ENCODE measurements at regions not wholly inside any gene's neighbourhood (a gene's known extent, or its start where the extent isn't known, plus 50 kb on each side); places are given as distances from the start of the nearest gene placed in this dataset.

DNA sequence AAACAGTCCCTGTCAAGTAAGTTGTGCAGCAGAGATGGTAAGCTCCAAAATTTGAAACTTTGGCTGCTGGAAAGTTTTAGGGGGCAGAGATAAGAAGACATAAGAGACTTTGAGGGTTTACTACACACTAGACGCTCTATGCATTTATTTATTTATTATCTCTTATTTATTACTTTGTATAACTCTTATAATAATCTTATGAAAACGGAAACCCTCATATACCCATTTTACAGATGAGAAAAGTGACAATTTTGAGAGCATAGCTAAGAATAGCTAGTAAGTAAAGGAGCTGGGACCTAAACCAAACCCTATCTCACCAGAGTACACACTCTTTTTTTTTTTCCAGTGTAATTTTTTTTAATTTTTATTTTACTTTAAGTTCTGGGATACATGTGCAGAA lies 112.8 kb upstream of the PKDCC start:
- Mint-ChIP-seq H3K9me3 (ENCODE audit: unreplicated experiment) (no peaks in the 10 kb centered on the region), H3K4me1 (ENCODE audit: unreplicated experiment) (peaks cover 86% of the 10 kb centered on the region), H3K27me3 (ENCODE audit: unreplicated experiment) (no peaks in the 10 kb centered on the region), H3K27ac (ENCODE audit: unreplicated experiment) (peak overlapping the region; percentile 93), H3K4me3 (ENCODE audit: unreplicated experiment) (no peak overlapping the region), H3K36me3 (ENCODE audit: unreplicated experiment) (no peaks in the 10 kb centered on the region)
- TF ChIP-seq, protein P1, sequence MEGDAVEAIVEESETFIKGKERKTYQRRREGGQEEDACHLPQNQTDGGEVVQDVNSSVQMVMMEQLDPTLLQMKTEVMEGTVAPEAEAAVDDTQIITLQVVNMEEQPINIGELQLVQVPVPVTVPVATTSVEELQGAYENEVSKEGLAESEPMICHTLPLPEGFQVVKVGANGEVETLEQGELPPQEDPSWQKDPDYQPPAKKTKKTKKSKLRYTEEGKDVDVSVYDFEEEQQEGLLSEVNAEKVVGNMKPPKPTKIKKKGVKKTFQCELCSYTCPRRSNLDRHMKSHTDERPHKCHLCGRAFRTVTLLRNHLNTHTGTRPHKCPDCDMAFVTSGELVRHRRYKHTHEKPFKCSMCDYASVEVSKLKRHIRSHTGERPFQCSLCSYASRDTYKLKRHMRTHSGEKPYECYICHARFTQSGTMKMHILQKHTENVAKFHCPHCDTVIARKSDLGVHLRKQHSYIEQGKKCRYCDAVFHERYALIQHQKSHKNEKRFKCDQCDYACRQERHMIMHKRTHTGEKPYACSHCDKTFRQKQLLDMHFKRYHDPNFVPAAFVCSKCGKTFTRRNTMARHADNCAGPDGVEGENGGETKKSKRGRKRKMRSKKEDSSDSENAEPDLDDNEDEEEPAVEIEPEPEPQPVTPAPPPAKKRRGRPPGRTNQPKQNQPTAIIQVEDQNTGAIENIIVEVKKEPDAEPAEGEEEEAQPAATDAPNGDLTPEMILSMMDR (IDR thresholded peaks at IDR 0.05): no peak
- no peak for DNase-seq (ENCODE audit: extremely low spot score, unreplicated experiment)

GRCh38 chr2:41935825-41936224 lies 112.0 kb upstream of the PKDCC start:
- no peaks in the 10 kb centered on the region for H3K9me3 Mint-ChIP-seq (ENCODE audit: unreplicated experiment)
- no peak overlapping the region for H3K4me3 Mint-ChIP-seq (ENCODE audit: unreplicated experiment)
- H3K27ac Mint-ChIP-seq (ENCODE audit: unreplicated experiment): peak overlapping the region; percentile 70
- H3K27me3 Mint-ChIP-seq (ENCODE audit: unreplicated experiment): no peaks in the 10 kb centered on the region
- no peaks in the 10 kb centered on the region for H3K36me3 Mint-ChIP-seq (ENCODE audit: unreplicated experiment)
- no peak for DNase-seq (ENCODE audit: extremely low spot score, unreplicated experiment)
- TF ChIP-seq, protein P1 (IDR thresholded peaks at IDR 0.05): no peak
- peaks cover 88% of the 10 kb centered on the region for H3K4me1 Mint-ChIP-seq (ENCODE audit: unreplicated experiment)

- H3K4me1 Mint-ChIP-seq (ENCODE audit: unreplicated experiment): peaks cover 83% of the 10 kb centered on the region
- no peaks in the 10 kb centered on the region for H3K27me3 Mint-ChIP-seq (ENCODE audit: unreplicated experiment)
- H3K4me3 Mint-ChIP-seq (ENCODE audit: unreplicated experiment): no peak overlapping the region
- TF ChIP-seq, protein P1 (IDR thresholded peaks at IDR 0.05): no peak
- no peak for DNase-seq (ENCODE audit: extremely low spot score, unreplicated experiment)
- no peaks in the 10 kb centered on the region for H3K36me3 Mint-ChIP-seq (ENCODE audit: unreplicated experiment)
- H3K27ac Mint-ChIP-seq (ENCODE audit: unreplicated experiment): peak overlapping the region; percentile 70
- H3K9me3 Mint-ChIP-seq (ENCODE audit: unreplicated experiment): no peaks in the 10 kb centered on the region
Measured at GRCh38 chr2:41936771-41937463, 110.9 kb upstream of the PKDCC start.

DNA sequence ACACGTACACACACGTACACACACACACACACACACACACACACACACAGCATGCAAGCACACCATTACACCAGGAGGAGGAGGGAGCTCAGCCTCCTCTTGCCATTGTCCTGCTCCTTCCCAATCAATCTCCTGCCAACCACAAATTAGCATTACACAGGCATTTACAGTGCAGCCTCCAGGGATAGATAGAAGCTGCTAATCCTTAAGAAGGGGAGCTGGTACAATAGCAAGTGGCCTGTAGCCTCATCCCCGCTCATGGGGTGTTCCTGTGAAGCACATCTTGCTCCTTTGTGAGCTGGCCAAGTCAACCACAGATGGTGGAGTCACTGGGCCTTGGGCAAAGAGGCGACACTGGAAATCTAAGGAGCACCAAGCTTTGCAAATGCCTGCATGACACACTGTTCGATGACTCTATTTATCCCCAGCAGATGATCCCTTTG lies 110.3 kb upstream of the PKDCC start:
- Mint-ChIP-seq H3K4me3 (ENCODE audit: unreplicated experiment) (no peak overlapping the region), H3K27me3 (ENCODE audit: unreplicated experiment) (no peaks in the 10 kb centered on the region), H3K9me3 (ENCODE audit: unreplicated experiment) (no peaks in the 10 kb centered on the region), H3K36me3 (ENCODE audit: unreplicated experiment) (no peaks in the 10 kb centered on the region), H3K27ac (ENCODE audit: unreplicated experiment) (peak overlapping the region; percentile 48), H3K4me1 (ENCODE audit: unreplicated experiment) (peaks cover 78% of the 10 kb centered on the region)
- no peak for DNase-seq (ENCODE audit: extremely low spot score, unreplicated experiment)
- TF ChIP-seq, protein P1 (IDR thresholded peaks at IDR 0.05): no peak

GRCh38 chr2:41937921-41938708 lies 109.7 kb upstream of the PKDCC start:
- Mint-ChIP-seq H3K27ac (ENCODE audit: unreplicated experiment) (peak overlapping the region; percentile 48), H3K36me3 (ENCODE audit: unreplicated experiment) (no peaks in the 10 kb centered on the region), H3K4me3 (ENCODE audit: unreplicated experiment) (no peak overlapping the region), H3K27me3 (ENCODE audit: unreplicated experiment) (no peaks in the 10 kb centered on the region), H3K4me1 (ENCODE audit: unreplicated experiment) (peaks cover 72% of the 10 kb centered on the region), H3K9me3 (ENCODE audit: unreplicated experiment) (no peaks in the 10 kb centered on the region)
- TF ChIP-seq, protein P1 (IDR thresholded peaks at IDR 0.05): no peak
- DNase-seq (ENCODE audit: extremely low spot score, unreplicated experiment): no peak
